DND-41 (cell line): ENCODE measurements at regions not wholly inside any gene's neighbourhood (a gene's known extent, or its start where the extent isn't known, plus 50 kb on each side); places are given as distances from the start of the nearest gene placed in this dataset.

Experiments
- ATAC-seq: fragments of 200-7000 bp; cut with Tn5 transposase; 3 replicates; pipeline ENCODE4 v1.9.1; 2021; ENCODE audit warnings: low read depth; ENCODE audit not compliant: insufficient read depth
- DNase-seq: peaks from one replicate; pipeline ENCODE4 v3.0.0-alpha.2; 2020
- H2AFZ ChIP-seq: 2 replicates; pipeline ENCODE4 v1.6.0; 2012; ENCODE audit warnings: low read depth, low read length
- H3K27ac ChIP-seq: 2 replicates; pipeline ENCODE4 v1.5.1; 2012; ENCODE audit warnings: low read length, inconsistent platforms
- H3K27me3 ChIP-seq: fragments of 200-600 bp; sonication (generic); 2 replicates; pipeline ENCODE4 v1.6.0; 2012; ENCODE audit warnings: low read length, mild to moderate bottlenecking, inconsistent platforms; ENCODE audit not compliant: insufficient read depth, poor library complexity
- H3K36me3 ChIP-seq: 2 replicates; pipeline ENCODE4 v1.5.1; 2012; ENCODE audit warnings: low read length, inconsistent platforms; ENCODE audit not compliant: insufficient read depth
- H3K4me1 ChIP-seq: 2 replicates; pipeline ENCODE4 v1.5.1; 2012; ENCODE audit warnings: mild to moderate bottlenecking, low read length; ENCODE audit not compliant: insufficient read depth
- H3K4me2 ChIP-seq: 2 replicates; pipeline ENCODE4 v1.6.0; 2012; ENCODE audit warnings: mild to moderate bottlenecking, moderate library complexity, low read length, inconsistent platforms; ENCODE audit not compliant: insufficient read depth
- H3K4me3 ChIP-seq, 2 experiments: fragments of 200-600 bp in 1 of 2; shearing (Covaris generic) in 1 of 2; 2 replicates each; pipeline ENCODE4 v1.5.1; 2012 to 2016; ENCODE audit warnings: inconsistent platforms in 2 of 2, low read length in 2 of 2, mild to moderate bottlenecking in 2 of 2, low read depth in 1 of 2, moderate library complexity in 1 of 2
- H3K79me2 ChIP-seq: 2 replicates; pipeline ENCODE4 v1.6.0; 2012; ENCODE audit warnings: low read length, inconsistent platforms; ENCODE audit not compliant: insufficient read depth
- H3K9ac ChIP-seq: 2 replicates; pipeline ENCODE4 v1.6.0; 2012; ENCODE audit warnings: low read depth, mild to moderate bottlenecking, inconsistent platforms, low read length, moderate library complexity
- H3K9me3 ChIP-seq: 2 replicates; pipeline ENCODE4 v1.5.1; 2012; ENCODE audit warnings: low read length, moderate library complexity, mild to moderate bottlenecking, inconsistent platforms; ENCODE audit not compliant: insufficient read depth, severe bottlenecking
- H4K20me1 ChIP-seq: 2 replicates; pipeline ENCODE4 v1.6.0; 2012; ENCODE audit warnings: low read length; ENCODE audit not compliant: insufficient read depth
- EZH2 ChIP-seq: IDR thresholded peaks from 3 replicates; pipeline ENCODE4 v1.6.1; 2012; ENCODE audit warnings: borderline replicate concordance, low read depth, mild to moderate bottlenecking, moderate library complexity, low read length, inconsistent platforms; ENCODE audit not compliant: severe bottlenecking
- TF ChIP-seq, protein P1 (sequence below): IDR thresholded peaks from 2 replicates; pipeline ENCODE4 v1.5.1; 2012; ENCODE audit warnings: borderline replicate concordance, low read length, moderate library complexity, mild to moderate bottlenecking; ENCODE audit not compliant: poor library complexity, severe bottlenecking; ENCODE audit errors: extremely low read depth

- no peak for DNase-seq
- Histone ChIP-seq H2AFZ (no peak overlapping the region), H4K20me1 (no peaks in the 10 kb centered on the region), H3K4me3 (no peak overlapping the region), H3K27ac (peak overlapping the region; percentile 96), H3K27me3 (no peaks in the 10 kb centered on the region), H3K9ac (0 out of 2 replicates have a peak overlapping the region, but pooled peaks have one; percentile 57), H3K4me2 (no peak overlapping the region), H3K79me2 (no peaks in the 10 kb centered on the region), H3K9me3 (peaks cover 4% of the 10 kb centered on the region), H3K4me1 (peaks cover 53% of the 10 kb centered on the region), H3K36me3 (no peaks in the 10 kb centered on the region)
- no peak for TF ChIP-seq EZH2
- TF ChIP-seq, protein P1, sequence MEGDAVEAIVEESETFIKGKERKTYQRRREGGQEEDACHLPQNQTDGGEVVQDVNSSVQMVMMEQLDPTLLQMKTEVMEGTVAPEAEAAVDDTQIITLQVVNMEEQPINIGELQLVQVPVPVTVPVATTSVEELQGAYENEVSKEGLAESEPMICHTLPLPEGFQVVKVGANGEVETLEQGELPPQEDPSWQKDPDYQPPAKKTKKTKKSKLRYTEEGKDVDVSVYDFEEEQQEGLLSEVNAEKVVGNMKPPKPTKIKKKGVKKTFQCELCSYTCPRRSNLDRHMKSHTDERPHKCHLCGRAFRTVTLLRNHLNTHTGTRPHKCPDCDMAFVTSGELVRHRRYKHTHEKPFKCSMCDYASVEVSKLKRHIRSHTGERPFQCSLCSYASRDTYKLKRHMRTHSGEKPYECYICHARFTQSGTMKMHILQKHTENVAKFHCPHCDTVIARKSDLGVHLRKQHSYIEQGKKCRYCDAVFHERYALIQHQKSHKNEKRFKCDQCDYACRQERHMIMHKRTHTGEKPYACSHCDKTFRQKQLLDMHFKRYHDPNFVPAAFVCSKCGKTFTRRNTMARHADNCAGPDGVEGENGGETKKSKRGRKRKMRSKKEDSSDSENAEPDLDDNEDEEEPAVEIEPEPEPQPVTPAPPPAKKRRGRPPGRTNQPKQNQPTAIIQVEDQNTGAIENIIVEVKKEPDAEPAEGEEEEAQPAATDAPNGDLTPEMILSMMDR: no peak
- ATAC-seq: no peak
Observed at GRCh38 chr2:234357666-234358065, 139.2 kb downstream of the ARL4C start.

DNA sequence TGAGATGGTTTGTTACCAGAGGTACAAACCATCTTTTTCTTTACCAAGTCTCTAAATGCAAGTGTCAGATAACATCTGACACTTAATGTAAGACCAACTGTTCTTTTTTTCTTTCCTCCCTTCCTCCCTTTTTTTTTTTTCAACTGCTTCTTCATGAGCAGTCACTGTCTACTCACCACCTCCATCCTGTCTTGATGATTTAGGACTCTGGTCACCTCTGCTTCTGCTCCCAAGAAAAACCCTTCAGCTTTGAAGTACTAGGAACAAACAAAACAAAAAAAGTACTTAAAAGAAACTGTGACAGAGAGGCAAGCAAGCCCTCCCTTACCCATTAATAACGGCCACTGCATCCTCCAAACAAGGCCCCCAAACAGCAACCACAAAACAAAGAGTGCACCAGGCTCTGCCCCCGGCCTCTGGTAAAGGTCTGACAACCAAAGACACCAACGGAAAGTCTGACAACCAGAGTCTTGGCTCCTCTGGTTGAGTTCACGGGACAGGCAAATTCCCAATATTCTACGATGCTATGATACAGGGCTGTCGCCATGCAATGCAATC, 141.0 kb downstream of the ARL4C start:
- H3K9ac ChIP-seq: peak overlapping the region; percentile 57
- peak; percentile 83 for DNase-seq
- H3K9me3 ChIP-seq: peaks cover 6% of the 10 kb centered on the region
- ATAC-seq: peak; percentile 64
- peak overlapping the region; percentile 96 for H3K27ac ChIP-seq
- no peaks in the 10 kb centered on the region for H3K27me3 ChIP-seq
- peak overlapping the region; percentile 35 for H2AFZ ChIP-seq
- H3K4me1 ChIP-seq: peaks cover 50% of the 10 kb centered on the region
- H3K4me3 ChIP-seq: peak overlapping the region in 1 of 2 experiments; percentile 50; a peak in 1 of 4 replicates
- H3K4me2 ChIP-seq: peak overlapping the region; percentile 68
- TF ChIP-seq, protein P1: no peak
- no peak for TF ChIP-seq EZH2
- no peaks in the 10 kb centered on the region for H3K79me2 ChIP-seq
- no peaks in the 10 kb centered on the region for H4K20me1 ChIP-seq
- no peaks in the 10 kb centered on the region for H3K36me3 ChIP-seq

DNA sequence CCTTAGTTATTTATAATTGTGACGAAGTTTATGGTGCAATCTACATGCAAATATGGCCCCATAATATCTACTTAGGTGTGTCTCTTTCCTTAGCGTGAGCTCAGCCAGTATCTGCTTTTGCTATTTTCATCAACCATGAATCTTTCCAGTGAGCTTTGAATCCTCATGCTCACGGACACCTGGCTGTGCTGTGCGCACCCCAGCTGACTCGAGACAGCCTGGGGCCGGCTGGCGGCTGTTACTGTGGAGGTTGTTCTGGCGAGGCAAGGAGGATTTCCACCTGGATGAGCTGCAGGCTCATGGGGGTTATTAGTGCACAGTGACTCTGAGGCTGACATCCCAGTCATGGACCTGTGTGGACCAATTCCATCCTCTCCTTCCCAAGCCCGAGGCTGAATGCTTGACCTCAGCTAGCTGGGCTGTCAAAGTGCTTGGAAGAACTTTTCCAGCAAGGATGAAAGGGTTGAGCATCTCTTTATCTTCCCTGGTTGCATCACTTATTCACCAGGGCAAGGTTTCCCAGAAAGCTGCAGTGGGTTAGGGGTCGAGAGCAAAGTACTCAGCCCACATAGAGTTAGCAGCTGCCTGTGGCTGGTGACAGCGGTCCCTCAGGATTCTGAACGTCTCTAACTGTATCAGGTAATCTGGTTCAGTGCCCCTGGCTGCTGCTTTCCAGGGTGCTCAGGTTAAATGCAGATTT, 141.7 kb downstream of the ARL4C start:
- no peaks in the 10 kb centered on the region for H3K79me2 ChIP-seq
- DNase-seq: peak; percentile 85
- H2AFZ ChIP-seq: peak overlapping the region; percentile 53
- peak overlapping the region; percentile 68 for H3K4me2 ChIP-seq
- H3K4me1 ChIP-seq: peaks cover 47% of the 10 kb centered on the region
- peaks cover 6% of the 10 kb centered on the region for H3K9me3 ChIP-seq
- TF ChIP-seq EZH2: no peak
- TF ChIP-seq, protein P1: peak; percentile 18
- peak overlapping the region; percentile 57 for H3K9ac ChIP-seq
- peak overlapping the region; percentile 96 for H3K27ac ChIP-seq
- peak overlapping the region in 1 of 2 experiments; percentile 50; a peak in 2 of 4 replicates for H3K4me3 ChIP-seq
- H4K20me1 ChIP-seq: no peaks in the 10 kb centered on the region
- ATAC-seq: peak; percentile 88
- no peaks in the 10 kb centered on the region for H3K27me3 ChIP-seq
- H3K36me3 ChIP-seq: no peaks in the 10 kb centered on the region
